ENCODE measurements at regions not wholly inside any gene's neighbourhood (a gene's known extent, or its start where the extent isn't known, plus 50 kb on each side); places are given as distances from the start of the nearest gene placed in this dataset.

GRCh38 chr20:4559906-4560305 lies 126.3 kb upstream of the PRNP start:
- H2AFZ ChIP-seq (ENCODE audit: low read depth, low read length, severe bottlenecking): no peak overlapping the region
- no peak for TF ChIP-seq EZH2phosphoT487 (conservative IDR thresholded peaks at IDR 0.05; ENCODE audit: low read length)
- TF ChIP-seq CTCF (IDR thresholded peaks at IDR 0.05; ENCODE audit: insufficient read depth, low read length, poor library complexity, severe bottlenecking): no peak
- H3K4me2 ChIP-seq (ENCODE audit: low read depth, low read length, poor library complexity, severe bottlenecking): no peak overlapping the region
- no peak overlapping the region for H3K27ac ChIP-seq (ENCODE audit: low read depth, low read length)
- no peak overlapping the region for H3K4me3 ChIP-seq (ENCODE audit: insufficient read depth, low read length, poor library complexity, severe bottlenecking)
- H3K27me3 ChIP-seq (ENCODE audit: low read length): 0 out of 2 replicates have a peak, but pooled peaks cover 3% of the 10 kb centered on the region
- no peaks in the 10 kb centered on the region for H4K20me1 ChIP-seq (ENCODE audit: low read depth, low read length)
- no peaks in the 10 kb centered on the region for H3K9me3 ChIP-seq (ENCODE audit: insufficient read depth, low read length)
- H3K9ac ChIP-seq (ENCODE audit: low read length): no peak overlapping the region
- no peaks in the 10 kb centered on the region for H3K79me2 ChIP-seq (ENCODE audit: insufficient read depth, low read length)
- no peaks in the 10 kb centered on the region for H3K36me3 ChIP-seq (ENCODE audit: low read length)
- no peaks in the 10 kb centered on the region for H3K9me2 ChIP-seq (replicated peaks; ENCODE audit: insufficient read depth, low read length)
- H3F3A ChIP-seq (ENCODE audit: insufficient read depth): no peaks in the 10 kb centered on the region

GRCh38 chr20:4559106-4559505 lies 127.2 kb upstream of the PRNP start:
- Histone ChIP-seq H3K9ac (ENCODE audit: low read length) (no peak overlapping the region), H3K9me2 (replicated peaks; ENCODE audit: insufficient read depth, low read length) (no peaks in the 10 kb centered on the region), H2AFZ (ENCODE audit: low read depth, low read length, severe bottlenecking) (no peak overlapping the region), H3K79me2 (ENCODE audit: insufficient read depth, low read length) (no peaks in the 10 kb centered on the region), H3F3A (ENCODE audit: insufficient read depth) (no peaks in the 10 kb centered on the region), H3K27me3 (ENCODE audit: low read length) (0 out of 2 replicates have a peak, but pooled peaks cover 3% of the 10 kb centered on the region), H3K4me2 (ENCODE audit: low read depth, low read length, poor library complexity, severe bottlenecking) (no peak overlapping the region), H3K9me3 (ENCODE audit: insufficient read depth, low read length) (no peaks in the 10 kb centered on the region), H3K27ac (ENCODE audit: low read depth, low read length) (no peak overlapping the region), H3K36me3 (ENCODE audit: low read length) (no peaks in the 10 kb centered on the region), H3K4me3 (ENCODE audit: insufficient read depth, low read length, poor library complexity, severe bottlenecking) (no peak overlapping the region), H4K20me1 (ENCODE audit: low read depth, low read length) (no peaks in the 10 kb centered on the region)
- TF ChIP-seq CTCF (IDR thresholded peaks at IDR 0.05; ENCODE audit: insufficient read depth, low read length, poor library complexity, severe bottlenecking): no peak
- no peak for TF ChIP-seq EZH2phosphoT487 (conservative IDR thresholded peaks at IDR 0.05; ENCODE audit: low read length)

GRCh38 chr20:4556781-4557180 lies 129.5 kb upstream of the PRNP start:
- Histone ChIP-seq H3K27me3 (ENCODE audit: low read length) (0 out of 2 replicates have a peak, but pooled peaks cover 3% of the 10 kb centered on the region), H3K9ac (ENCODE audit: low read length) (no peak overlapping the region), H4K20me1 (ENCODE audit: low read depth, low read length) (no peaks in the 10 kb centered on the region), H3F3A (ENCODE audit: insufficient read depth) (no peaks in the 10 kb centered on the region), H3K36me3 (ENCODE audit: low read length) (no peaks in the 10 kb centered on the region), H3K4me3 (ENCODE audit: insufficient read depth, low read length, poor library complexity, severe bottlenecking) (no peak overlapping the region), H2AFZ (ENCODE audit: low read depth, low read length, severe bottlenecking) (no peak overlapping the region), H3K9me3 (ENCODE audit: insufficient read depth, low read length) (no peaks in the 10 kb centered on the region), H3K9me2 (replicated peaks; ENCODE audit: insufficient read depth, low read length) (no peaks in the 10 kb centered on the region), H3K4me2 (ENCODE audit: low read depth, low read length, poor library complexity, severe bottlenecking) (no peak overlapping the region), H3K27ac (ENCODE audit: low read depth, low read length) (no peak overlapping the region), H3K79me2 (ENCODE audit: insufficient read depth, low read length) (no peaks in the 10 kb centered on the region)
- TF ChIP-seq CTCF (IDR thresholded peaks at IDR 0.05; ENCODE audit: insufficient read depth, low read length, poor library complexity, severe bottlenecking): no peak
- no peak for TF ChIP-seq EZH2phosphoT487 (conservative IDR thresholded peaks at IDR 0.05; ENCODE audit: low read length)

Measured in SU-DHL-6 (cell line).